GM21360 (cell line): ENCODE measurements at regions not wholly inside any gene's neighbourhood (a gene's known extent, or its start where the extent isn't known, plus 50 kb on each side); places are given as distances from the start of the nearest gene placed in this dataset.

Experiments used
- ATAC-seq: cut with Tn5 transposase; IDR thresholded peaks from one replicate; pipeline ENCODE4 v1.9.1; 2021; ENCODE audit warnings: mild to moderate bottlenecking, moderate library complexity; ENCODE audit not compliant: unreplicated experiment

DNA sequence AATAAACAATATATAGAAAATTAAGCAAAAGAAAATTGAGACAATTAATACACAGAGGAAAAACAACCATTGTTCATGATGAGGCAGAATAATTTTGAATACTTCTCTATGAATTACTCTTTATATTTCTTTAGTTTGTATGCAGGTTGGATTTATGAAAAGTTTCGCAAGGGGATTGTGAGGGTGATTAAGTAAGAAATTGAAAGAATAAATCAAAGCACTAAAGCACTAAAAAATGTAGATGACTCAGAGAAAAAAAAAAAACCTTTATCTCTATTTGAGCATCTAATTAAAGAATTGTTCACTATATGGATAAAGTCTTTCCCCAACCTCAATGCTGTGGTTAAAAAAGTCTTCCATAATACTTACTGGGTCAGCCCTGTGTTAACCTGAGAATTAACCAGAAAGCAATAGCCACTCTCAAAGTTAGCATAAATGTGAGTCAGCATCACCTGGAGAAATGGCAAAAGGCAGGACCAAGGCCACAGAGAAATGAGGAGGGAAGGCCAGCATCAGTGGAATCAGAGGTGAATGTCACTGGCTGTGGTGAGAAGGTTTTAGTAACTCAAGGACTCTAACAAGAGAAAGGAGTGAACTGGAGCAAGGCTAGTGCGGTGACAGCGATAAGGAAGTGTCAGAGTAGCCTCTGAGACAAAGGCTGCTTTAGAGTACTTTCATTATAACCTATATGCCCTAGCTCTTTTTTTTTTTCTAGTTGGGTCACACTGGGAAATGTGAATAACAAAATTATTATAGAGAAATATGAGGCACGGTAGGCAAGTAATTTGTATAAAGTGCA, 310.4 kb downstream of the KCNC2 start:
- no peak for ATAC-seq

DNA sequence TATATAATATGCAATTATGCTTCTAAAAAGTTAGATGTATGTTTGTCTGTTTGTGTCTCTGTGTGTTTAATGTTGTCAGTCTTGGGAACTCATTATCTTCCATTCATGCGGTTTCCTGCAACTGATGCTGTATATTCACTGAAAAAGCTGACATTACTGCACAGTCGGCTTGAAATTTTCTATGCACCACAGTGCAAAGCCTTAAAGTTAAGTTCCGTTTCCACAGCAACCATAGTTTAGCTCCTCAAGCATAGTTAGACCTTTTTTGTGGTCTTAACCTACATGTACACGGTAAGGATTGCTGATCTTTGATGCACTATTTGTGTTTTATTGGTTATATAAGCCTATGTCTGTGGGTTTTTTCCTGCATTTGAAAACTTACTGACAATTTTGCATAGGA, 309.4 kb downstream of the KCNC2 start:
- no peak for ATAC-seq

DNA sequence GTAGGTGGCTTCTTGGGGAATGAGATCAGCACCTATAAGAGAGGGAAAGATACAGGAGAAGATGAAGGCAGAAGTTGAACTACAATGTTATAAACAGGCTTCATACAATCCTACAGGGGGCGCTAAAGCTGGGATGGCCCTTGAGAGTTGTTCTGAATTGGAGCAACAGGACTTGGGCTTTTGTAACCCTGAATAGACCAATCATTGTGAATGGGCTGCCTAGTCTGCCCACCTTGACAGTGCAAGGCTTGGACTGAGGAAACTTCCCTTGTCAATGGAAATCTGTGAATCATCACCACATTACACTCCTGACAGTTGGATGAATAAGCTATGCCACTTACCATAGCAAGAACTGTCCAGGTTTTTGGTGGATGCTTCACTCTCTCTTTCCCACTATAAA, 306.1 kb downstream of the KCNC2 start:
- ATAC-seq = no peak

DNA sequence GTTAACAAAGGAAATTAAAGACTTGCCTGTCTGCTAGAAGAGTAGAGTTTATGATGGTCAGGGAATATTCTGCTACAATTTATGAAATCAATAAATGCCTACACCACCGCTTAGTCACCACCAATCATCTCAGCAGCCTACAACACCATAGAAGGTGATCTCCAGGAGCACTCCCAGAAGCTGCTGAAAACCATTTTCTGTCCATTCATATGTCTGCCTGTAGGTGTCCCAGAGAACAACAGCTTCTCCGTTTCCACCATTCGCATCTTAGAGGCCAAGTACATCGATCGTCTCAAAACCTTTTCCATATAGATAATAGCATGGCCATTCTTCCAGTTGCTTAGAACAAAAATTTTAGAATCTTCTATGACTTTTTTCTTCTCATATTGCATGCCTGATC, 303.4 kb downstream of the KCNC2 start:
- ATAC-seq = no peak

DNA sequence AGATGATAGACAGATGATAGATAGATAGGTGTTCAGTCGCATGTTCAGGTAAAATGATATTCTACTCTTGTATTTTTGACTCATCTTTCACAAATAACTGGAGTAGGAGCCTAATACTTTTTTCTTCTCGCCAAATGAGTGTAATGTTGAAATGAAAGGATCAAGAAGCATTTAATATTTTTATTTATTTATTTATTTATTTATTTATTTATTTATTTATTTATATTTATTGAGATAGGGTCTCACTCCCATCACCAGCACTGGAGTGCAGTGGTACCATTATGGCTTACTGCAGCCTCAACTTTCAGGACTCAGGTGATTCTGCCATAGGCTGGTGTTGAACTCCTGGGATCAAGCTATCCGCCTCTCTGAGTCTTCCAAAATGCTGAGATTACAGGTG, 298.8 kb downstream of the KCNC2 start:
- ATAC-seq = no peak

DNA sequence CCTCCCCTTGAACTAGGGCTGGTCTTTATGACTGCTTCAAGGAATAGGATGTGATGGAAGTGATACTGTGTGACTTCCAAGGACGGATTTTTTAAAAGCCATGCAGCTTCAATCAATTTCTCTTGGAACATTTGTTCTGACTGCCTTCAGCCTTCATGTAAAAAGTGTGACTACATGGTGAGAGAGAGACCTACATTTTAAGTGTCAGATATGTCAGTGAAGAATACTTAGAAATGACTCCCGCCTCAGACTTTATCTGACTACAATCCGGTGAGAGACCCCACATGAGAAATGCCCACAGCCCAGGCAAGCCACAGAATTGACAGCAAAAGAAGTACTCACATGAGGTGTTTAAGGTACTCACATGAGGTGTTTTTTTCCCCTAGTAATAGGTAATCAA, 295.3 kb downstream of the KCNC2 start:
- no peak for ATAC-seq

DNA sequence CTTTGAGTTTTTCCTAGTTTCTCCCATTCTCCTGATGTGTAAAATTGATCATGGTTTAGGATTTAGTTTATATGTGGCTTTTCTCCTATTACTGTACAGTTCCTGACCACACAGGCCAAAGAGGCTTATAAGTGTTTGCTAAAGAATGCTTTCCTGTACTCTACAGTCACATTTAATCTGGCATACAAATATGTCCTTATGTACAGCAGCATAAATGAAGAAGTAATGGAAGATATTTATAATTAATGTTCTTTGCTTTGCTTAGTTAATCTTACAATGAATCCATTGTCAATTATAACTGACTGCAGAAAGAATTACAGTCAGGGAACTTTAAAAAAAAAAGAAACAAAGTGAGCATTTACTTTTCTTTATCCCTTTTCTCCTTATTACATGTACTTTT, 293.9 kb downstream of the KCNC2 start:
- no peak for ATAC-seq

DNA sequence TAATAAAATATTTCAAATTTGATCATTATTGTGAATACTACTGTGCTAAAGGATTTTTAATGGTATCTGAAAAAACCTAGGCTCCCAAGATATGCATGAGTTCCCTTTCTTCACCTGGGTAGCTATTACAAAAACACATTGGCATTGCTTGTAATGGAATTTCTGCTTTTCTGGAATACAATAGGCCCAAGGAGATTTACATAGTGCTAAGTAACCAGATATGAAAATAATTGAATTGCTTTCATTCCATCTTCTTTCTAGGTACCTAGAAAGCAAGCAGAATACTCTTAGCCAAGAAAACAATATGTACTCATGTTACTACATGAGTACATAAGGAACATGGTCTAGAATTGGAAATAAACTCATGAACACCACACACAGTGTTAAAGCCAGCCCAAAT, 291.9 kb downstream of the KCNC2 start:
- no peak for ATAC-seq

DNA sequence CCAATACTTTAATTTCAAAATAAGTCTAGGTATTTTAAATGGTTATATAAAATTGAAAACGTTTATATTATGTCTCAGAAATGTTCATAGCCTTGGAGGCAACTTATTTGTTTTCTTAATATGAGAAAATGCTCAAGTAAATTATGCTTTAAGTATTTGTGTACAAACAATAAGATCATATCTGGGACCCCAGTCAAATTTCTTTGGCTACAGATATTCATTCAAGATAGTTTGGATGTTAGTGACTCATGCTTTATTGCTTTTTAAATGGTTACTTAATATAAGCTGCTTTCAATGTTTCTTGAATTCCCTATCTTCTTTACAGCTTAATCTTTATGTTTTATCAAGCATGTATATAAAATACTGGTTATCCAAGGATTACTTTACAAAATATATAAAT, 291.3 kb downstream of the KCNC2 start:
- no peak for ATAC-seq

DNA sequence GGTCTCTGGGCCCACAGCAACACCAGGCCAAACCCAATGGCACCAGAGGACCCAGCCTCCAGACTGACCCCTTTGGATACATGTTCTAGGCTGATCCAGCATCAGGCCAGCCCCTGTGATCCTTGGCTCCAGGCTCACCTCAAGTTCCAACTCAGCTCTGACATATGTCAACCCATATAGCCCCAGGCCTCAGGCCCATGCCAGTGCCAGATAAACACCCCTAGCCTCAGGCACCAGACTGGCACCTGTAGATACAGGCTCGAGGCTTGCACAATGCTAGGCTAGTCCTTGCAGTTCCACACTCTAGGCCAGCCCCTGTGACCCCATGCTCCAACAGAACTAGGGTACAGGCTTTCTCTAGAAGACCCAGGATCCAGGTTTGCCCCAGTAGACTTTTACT, 287.5 kb downstream of the KCNC2 start:
- no peak for ATAC-seq

DNA sequence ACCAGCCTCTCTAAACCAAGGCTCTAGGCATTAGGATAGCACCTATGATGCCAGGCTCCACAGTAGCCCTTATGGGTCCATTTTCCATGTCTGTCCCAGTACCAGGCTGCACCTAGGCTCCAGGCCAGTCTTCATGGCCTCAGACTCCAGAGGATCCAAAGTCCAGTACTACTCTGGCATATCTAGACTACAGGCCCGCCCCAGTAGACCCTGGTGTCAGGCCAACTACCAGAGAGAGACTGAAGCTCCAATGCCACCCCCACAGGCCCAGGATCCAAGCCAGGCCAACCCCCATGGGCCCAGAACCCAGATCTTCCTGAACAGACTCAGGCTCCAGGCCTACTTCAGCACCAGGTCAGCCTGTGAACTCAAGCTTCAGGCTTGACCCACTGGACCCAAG, 287.0 kb downstream of the KCNC2 start:
- ATAC-seq = no peak

DNA sequence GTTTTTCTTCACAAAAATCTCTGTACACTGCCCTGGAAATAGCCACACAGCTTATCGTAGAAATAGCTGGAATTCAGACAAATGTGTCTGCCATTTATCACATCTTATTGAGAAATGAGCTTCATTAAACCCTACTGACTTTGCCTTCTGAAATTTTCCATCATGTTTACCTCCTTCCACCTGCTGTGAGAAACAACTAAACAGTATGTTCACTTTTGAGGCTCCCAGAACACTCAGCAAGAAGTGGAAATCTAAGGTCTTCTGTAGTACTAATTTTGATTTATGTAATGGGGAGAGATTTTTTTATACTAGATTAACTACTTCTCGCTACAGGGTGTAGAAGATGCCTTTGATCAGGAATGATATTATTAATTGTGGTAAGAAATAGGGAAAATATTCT, 268.0 kb downstream of the KCNC2 start:
- no peak for ATAC-seq

DNA sequence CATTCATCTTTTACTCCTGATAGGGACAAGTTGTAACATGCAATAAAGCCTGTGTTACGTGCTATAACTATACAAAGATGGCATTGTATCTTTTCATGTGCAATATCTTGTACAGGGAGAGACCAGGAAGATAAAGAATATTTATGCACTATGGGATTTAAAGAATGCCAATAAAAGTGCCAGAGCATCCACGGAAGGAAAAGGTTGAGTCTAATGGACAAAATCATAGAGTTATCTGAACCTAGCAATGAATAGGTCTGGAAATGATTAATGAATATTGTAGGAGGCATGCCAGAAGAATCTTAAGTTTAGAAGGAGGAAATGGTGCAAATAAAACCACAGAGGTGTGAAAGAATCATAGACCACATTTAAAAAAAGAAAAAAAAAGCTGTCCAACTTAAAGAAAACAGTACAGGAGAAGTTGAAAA, 263.9 kb downstream of the KCNC2 start:
- ATAC-seq = no peak

DNA sequence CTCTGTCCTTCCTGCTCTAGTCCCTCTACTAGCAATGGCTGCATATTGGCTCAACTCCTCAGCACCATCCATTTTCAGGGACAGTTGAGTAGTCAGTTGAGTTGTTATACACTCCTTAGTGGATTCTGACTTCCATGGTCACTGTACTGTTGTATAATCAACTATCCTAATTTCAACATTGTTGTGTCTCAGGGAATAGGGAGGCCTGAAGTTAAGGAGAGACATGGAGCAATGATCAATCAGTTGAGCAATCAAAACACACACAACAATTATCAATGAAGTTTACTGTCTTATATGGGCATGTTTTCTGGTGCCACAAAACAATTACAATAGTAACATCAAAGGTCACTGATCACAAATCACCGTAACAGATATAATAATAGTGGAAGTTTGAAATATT, 255.9 kb downstream of the KCNC2 start:
- no peak for ATAC-seq

DNA sequence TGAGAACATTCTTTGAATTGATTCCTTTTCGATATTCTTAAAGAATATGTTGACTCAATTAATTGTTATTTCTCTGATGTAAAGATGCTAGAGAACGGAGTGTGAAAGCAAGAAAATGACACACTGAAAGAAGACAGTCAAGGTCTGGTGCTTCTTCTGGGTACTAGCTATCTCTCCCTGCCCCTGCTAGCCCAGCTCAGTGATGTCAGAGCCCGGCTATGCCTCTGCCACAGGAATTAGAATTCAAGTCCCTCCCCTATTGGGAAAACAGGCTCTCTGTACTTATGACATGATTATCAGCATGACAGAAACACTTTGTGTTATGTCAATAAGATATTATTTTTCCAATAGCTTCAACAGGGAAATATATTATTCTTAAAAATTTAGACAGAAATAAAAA, 252.4 kb downstream of the KCNC2 start:
- ATAC-seq = no peak

DNA sequence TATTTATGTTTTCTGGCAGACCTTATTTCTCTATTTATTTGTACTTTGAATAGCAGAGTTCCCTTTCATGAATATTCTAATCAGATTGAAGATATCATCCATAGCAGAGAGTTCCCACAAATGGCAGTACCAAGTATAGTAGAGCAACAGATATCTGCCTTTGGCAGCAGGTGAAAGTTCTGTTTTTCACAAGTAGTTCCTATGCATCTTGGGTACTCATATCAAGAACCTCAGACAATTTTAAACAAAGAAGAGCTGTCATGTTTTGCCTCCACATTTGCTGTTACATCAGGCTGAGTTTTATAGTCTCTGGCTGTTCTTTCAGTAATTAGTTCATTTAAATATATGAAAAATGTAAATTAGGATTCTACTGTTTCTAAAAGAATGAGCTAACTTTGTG, 252.0 kb downstream of the KCNC2 start:
- no peak for ATAC-seq

DNA sequence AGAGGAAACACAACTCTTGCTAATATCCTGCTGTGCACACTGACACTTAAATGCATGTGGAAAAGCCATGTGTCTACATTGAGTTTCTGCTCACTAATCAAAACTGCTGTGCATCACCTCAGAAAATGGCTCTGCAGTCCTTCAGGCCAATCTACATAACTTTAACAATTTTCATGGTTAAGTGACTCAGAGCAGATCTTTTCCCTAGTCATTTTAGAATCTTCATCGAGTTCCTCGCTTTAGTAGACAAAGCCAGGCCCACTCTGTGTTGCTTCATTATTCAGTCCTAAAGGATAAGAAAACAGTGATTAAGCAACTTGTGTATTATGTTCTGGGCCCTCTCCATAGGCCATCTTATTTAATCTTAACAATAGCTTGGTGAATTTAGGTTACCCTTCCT, 250.0 kb downstream of the KCNC2 start:
- ATAC-seq = no peak

DNA sequence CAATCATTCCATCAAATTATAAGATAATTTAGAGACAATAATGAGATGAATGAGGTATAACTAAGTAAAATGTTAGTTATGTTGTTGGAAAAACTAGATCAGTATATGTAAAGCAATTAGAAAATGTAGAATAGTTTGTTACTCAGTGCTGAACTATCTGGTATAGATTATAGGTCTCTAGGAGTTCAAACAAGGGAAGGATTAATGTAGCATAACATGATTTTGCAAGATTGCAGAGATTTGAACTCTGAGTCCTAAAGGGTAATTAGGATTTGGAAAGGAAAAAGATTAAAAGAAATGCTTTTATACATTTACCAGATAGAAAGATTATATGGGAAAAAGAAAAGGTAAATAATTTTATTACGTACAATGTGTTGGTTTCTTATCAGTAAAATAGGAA, 246.3 kb downstream of the KCNC2 start:
- no peak for ATAC-seq

DNA sequence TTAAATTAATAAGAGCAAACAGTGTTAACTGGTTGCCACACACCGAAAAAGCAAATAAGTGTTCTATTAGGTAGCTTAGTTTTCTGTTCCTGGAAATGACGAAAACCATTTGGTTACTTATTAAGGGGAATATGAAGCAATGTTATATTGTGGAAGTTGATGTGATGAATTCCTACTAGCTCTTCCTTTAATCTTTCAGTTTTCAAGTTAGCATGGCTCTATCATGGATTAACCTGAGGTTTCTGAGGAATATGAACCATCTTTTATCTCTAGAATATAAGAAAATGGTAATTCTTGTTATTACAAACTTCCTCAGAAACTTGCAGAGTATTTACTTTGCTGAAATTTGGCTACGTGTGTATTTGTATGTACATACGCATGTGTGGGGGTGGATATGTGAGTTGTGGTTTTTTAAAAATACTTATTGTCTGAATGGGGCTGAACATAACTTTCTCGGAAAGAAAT, 245.7 kb downstream of the KCNC2 start:
- no peak for ATAC-seq

DNA sequence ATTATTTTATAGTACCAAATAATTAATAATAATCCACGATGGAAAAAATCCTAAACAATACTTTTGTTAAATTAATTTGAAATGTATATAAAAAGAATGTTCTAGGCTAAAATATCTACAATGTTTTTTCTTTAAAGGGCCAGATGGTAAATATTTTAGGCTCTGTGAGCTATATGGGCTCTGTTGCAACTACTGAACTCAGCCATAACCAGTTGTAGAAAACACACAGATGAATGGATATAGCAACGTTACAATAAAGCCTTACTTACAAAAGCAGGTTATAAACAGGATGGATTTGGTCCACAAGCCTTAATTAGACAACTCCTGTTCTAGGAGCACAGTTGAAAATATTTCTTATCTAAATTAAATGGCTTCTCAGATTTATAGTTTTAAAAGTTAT, 245.2 kb downstream of the KCNC2 start:
- ATAC-seq = no peak

DNA sequence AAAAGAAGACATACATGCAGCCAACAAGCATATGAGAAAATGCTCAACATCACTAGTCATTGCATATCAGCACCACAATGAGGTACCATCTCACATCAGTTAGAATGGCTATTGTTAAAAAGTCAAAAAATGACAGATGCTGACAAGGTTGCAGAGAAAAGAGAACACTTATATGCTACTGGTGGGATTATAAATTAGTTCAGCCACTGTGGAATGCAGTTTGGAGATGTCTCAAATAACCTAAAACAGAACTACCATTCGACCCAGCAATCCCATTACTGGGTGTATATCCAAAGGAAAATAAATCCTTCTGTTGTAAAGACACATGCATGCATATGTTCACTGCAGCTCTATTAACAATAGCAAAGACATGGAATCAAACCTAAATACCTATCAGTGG, 238.4 kb downstream of the KCNC2 start:
- no peak for ATAC-seq

DNA sequence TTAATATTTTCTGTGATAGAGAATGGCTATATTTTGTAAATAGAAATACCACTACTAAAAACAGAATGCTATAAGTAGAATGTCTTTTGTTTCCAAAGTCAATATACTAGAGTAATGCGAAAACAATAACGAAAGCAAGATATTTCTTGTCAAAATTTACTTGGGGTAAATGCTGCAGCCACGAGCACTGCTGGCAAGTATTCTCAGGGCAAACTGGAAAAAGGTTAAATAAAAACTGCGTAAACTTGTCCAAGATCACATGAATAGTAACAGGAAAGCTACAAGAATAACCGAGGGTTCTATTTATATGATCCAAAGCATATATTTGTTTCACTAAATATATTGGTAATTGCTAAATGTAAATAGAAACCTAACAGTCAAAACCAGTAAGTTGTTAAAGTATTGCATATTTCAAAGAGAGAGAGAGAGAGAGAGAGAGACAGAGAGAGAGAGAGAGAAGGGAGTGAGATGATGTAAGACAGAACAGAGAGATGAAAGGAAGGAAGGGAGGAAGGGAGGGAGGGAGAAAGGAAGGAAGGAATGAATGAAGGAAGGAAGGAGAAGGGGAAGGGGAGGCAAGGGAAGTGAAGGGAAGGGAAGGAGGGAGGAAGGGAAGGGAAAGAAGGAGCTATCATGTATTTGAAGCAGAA, 231.7 kb downstream of the KCNC2 start:
- ATAC-seq = no peak

DNA sequence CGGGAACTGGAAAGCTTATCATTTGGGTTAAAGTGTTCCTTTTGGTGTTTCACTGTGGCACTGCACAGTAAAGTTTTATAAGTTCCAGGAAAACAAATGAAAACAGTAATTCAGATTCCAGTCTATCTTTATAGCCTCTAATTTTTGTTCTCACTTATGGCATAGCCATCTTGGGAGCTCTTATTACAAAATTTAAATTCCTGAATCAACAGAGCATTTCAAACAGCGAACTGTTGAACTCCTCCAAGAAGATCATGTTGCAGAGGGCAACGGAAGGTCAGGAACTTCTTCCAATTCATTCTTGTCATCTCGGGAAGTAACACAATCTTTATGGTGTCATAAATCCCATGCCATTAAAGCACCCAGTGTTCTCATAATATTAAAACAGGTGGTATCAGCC, 229.1 kb downstream of the KCNC2 start:
- no peak for ATAC-seq
